CD14-positive monocyte (primary cell): ENCODE measurements at regions not wholly inside any gene's neighbourhood (a gene's known extent, or its start where the extent isn't known, plus 50 kb on each side); places are given as distances from the start of the nearest gene placed in this dataset.

ENCODE experiments used
- DNase-seq, 3 donors: peaks; one replicate each; pipeline ENCODE4 v3.0.0-alpha.2; 2011 to 2022
- H2AFZ ChIP-seq: 2 replicates; pipeline ENCODE4 v1.6.0; 2012; ENCODE audit warnings: mild to moderate bottlenecking, low read depth, low read length, inconsistent platforms; ENCODE audit not compliant: insufficient read depth, poor library complexity, severe bottlenecking
- H3K27ac ChIP-seq, 2 donors: 1 replicate in 1 of 2; 2 replicates in 1 of 2; pipeline ENCODE4 v1.5.1; 2012 to 2013; ENCODE audit warnings: low read length in 2 of 2, control low read depth in 1 of 2, inconsistent platforms in 1 of 2, low read depth in 1 of 2, mild to moderate bottlenecking in 1 of 2
- H3K27me3 ChIP-seq, 2 donors: one replicate each; pipeline versions ENCODE4 v1.6.0 to v1.6.1; 2011 to 2013; ENCODE audit warnings: low read length in 2 of 2; ENCODE audit not compliant: control insufficient read depth in 2 of 2, insufficient read depth in 2 of 2
- H3K36me3 ChIP-seq, 2 donors: replicated peaks in 1 of 2; 1 replicate in 1 of 2; 2 replicates in 1 of 2; pipeline versions ENCODE4 v1.5.1 to v1.6.1; 2012 to 2013; ENCODE audit warnings: low read length in 2 of 2, control low read depth in 1 of 2, inconsistent platforms in 1 of 2, mild to moderate bottlenecking in 1 of 2; ENCODE audit not compliant: insufficient read depth in 2 of 2, control insufficient read depth in 1 of 2
- H3K4me1 ChIP-seq, 2 donors: 1 replicate in 1 of 2; 2 replicates in 1 of 2; pipeline versions ENCODE4 v1.5.1 to v1.6.1; 2012 to 2013; ENCODE audit warnings: low read length in 2 of 2, control low read depth in 1 of 2, inconsistent platforms in 1 of 2, mild to moderate bottlenecking in 1 of 2, moderate library complexity in 1 of 2; ENCODE audit not compliant: insufficient read depth in 2 of 2, control insufficient read depth in 1 of 2
- H3K4me2 ChIP-seq: replicated peaks from 2 replicates; pipeline ENCODE3; 2012; ENCODE audit warnings: low read length, moderate library complexity, mild to moderate bottlenecking; ENCODE audit not compliant: poor library complexity, severe bottlenecking; ENCODE audit errors: extremely low read depth
- H3K4me3 ChIP-seq, 3 experiments: fragments of 200-600 bp in 1 of 3; sonication (generic) in 1 of 3; replicated peaks in 1 of 3; 1 replicate in 2 of 3; 2 replicates in 1 of 3; pipeline ENCODE4 v1.5.1; 2011 to 2013; ENCODE audit warnings: low read length in 3 of 3, mild to moderate bottlenecking in 3 of 3, control low read depth in 2 of 3, low read depth in 2 of 3, inconsistent platforms in 1 of 3, moderate library complexity in 1 of 3
- H3K79me2 ChIP-seq: 2 replicates; pipeline ENCODE4 v1.6.0; 2012; ENCODE audit warnings: mild to moderate bottlenecking, control low read depth, inconsistent platforms, low read length, moderate library complexity; ENCODE audit not compliant: insufficient read depth
- H3K9ac ChIP-seq: 2 replicates; pipeline ENCODE4 v1.6.0; 2017; ENCODE audit warnings: low read length, mild to moderate bottlenecking; ENCODE audit not compliant: insufficient read depth, poor library complexity, severe bottlenecking
- H3K9me3 ChIP-seq, 2 donors: replicated peaks in 1 of 2; 1 replicate in 1 of 2; 2 replicates in 1 of 2; pipeline versions ENCODE4 v1.5.1 to v1.6.1; 2012 to 2013; ENCODE audit warnings: low read length in 2 of 2, control low read depth in 1 of 2; ENCODE audit not compliant: control insufficient read depth in 1 of 2, insufficient read depth in 1 of 2
- H4K20me1 ChIP-seq: 2 replicates; pipeline ENCODE4 v1.6.0; 2012; ENCODE audit warnings: mild to moderate bottlenecking, low read length, control low read depth, moderate library complexity; ENCODE audit not compliant: insufficient read depth
- H3K27ac Mint-ChIP-seq, 7 donors: one replicate each; pipeline ENCODE4 v1.8.0; 2020; ENCODE audit warnings: mild to moderate bottlenecking in 7 of 7, mixed read lengths in 7 of 7, moderate library complexity in 6 of 7, inconsistent platforms in 2 of 7
- H3K27me3 Mint-ChIP-seq, 3 donors: one replicate each; pipeline ENCODE4 v1.8.0; 2021 to 2022; ENCODE audit warnings: low read depth in 3 of 3, mild to moderate bottlenecking in 3 of 3, mixed read lengths in 3 of 3, moderate library complexity in 3 of 3, inconsistent platforms in 1 of 3
- H3K36me3 Mint-ChIP-seq, 2 donors: one replicate each; pipeline ENCODE4 v1.8.0; 2020; ENCODE audit warnings: mixed read lengths in 2 of 2, inconsistent platforms in 1 of 2, mild to moderate bottlenecking in 1 of 2
- H3K4me1 Mint-ChIP-seq: one replicate; pipeline ENCODE4 v1.8.0; 2020; ENCODE audit warnings: mild to moderate bottlenecking, mixed read lengths
- H3K4me3 Mint-ChIP-seq, 2 donors: one replicate each; pipeline ENCODE4 v1.8.0; 2020; ENCODE audit warnings: mild to moderate bottlenecking in 2 of 2, mixed read lengths in 2 of 2, moderate library complexity in 1 of 2
- H3K9me3 Mint-ChIP-seq, 7 donors: one replicate each; pipeline ENCODE4 v1.8.0; 2020 to 2022; ENCODE audit warnings: mixed read lengths in 7 of 7, mild to moderate bottlenecking in 6 of 7, moderate library complexity in 6 of 7, inconsistent platforms in 2 of 7
- CTCF ChIP-seq: fragments of 200-600 bp; IDR thresholded peaks from one replicate; pipeline ENCODE4 v1.8.0; 2022; ENCODE audit warnings: antibody characterized with exemption, mild to moderate bottlenecking
- WGBS: methylation state at CpG from one replicate; pipeline ENCODE4 v1.1.5; 2013; ENCODE audit warnings: missing lambda C conversion rate; ENCODE audit not compliant: insufficient coverage; 5-methylcytosine and 5-hydroxymethylcytosine counted together
- intact Hi-C, 2 donors: fragments of 100-400 bp; cut with micrococcal nuclease; formaldehyde crosslinking; loops; one replicate each; pipeline versions ENCODE4 v1.15.0 to v1.15.1; 2023

GRCh38 chr2:15746703-15747550 is 155.3 kb downstream of the DDX1 start:
- Mint-ChIP-seq H3K27me3 (peaks cover 0 to 3% (median 2%) of the 10 kb centered on the region in 3 donors), H3K4me1 (no peaks in the 10 kb centered on the region), H3K4me3 (peak overlapping the region in 1 of 2 donors; percentile 10), H3K9me3 (peaks cover 0 to 2% (median 0%) of the 10 kb centered on the region in 7 donors), H3K36me3 (no peaks in the 10 kb centered on the region), H3K27ac (no peak overlapping the region)
- Histone ChIP-seq H3K79me2 (no peaks in the 10 kb centered on the region), H4K20me1 (no peaks in the 10 kb centered on the region), H3K4me3 (no peak overlapping the region), H2AFZ (no peak overlapping the region), H3K36me3 (no peaks in the 10 kb centered on the region), H3K9ac (no peak overlapping the region), H3K9me3 (no peaks in the 10 kb centered on the region), H3K27ac (no peak overlapping the region), H3K4me2 (no peak overlapping the region), H3K27me3 (no peaks in the 10 kb centered on the region), H3K4me1 (no peaks in the 10 kb centered on the region)
- DNase-seq = no peak
- WGBS = 100% methylated on average over 2 of the region's 6 CpGs
- TF ChIP-seq CTCF = no peak
- intact Hi-C loops = no loop called here

- no peaks in the 10 kb centered on the region for H3K4me1 ChIP-seq
- Mint-ChIP-seq H3K27me3 (peaks cover 0 to 3% (median 2%) of the 10 kb centered on the region in 3 donors), H3K9me3 (peaks cover 0 to 2% (median 0%) of the 10 kb centered on the region in 7 donors), H3K27ac (no peak overlapping the region), H3K4me1 (no peaks in the 10 kb centered on the region), H3K4me3 (no peak overlapping the region), H3K36me3 (no peaks in the 10 kb centered on the region)
- intact Hi-C loops = no loop called here
- WGBS = 90% methylated on average over 4 of the region's 16 CpGs
- no peak for TF ChIP-seq CTCF
- no peak overlapping the region for H3K4me2 ChIP-seq
- H3K9ac ChIP-seq = no peak overlapping the region
- H3K4me3 ChIP-seq = no peak overlapping the region
- no peaks in the 10 kb centered on the region for H3K36me3 ChIP-seq
- no peak overlapping the region for H2AFZ ChIP-seq
- no peaks in the 10 kb centered on the region for H3K27me3 ChIP-seq
- H3K79me2 ChIP-seq = no peaks in the 10 kb centered on the region
- no peak overlapping the region for H3K27ac ChIP-seq
- DNase-seq = no peak
- no peaks in the 10 kb centered on the region for H4K20me1 ChIP-seq
- no peaks in the 10 kb centered on the region for H3K9me3 ChIP-seq
Observed at GRCh38 chr2:15747603-15748471, 156.2 kb downstream of the DDX1 start.
